HG03097 (cell line): ENCODE measurements at regions not wholly inside any gene's neighbourhood (a gene's known extent, or its start where the extent isn't known, plus 50 kb on each side); places are given as distances from the start of the nearest gene placed in this dataset.
"Not testable (repeated sequence)": the region's sequence is repeated elsewhere in the genome, so short reads cannot be mapped to it uniquely, and the experiment has no call there.

Experiments used
- ATAC-seq: cut with Tn5 transposase; IDR thresholded peaks from one replicate; pipeline ENCODE4 v1.9.1; 2021; ENCODE audit not compliant: unreplicated experiment, low FRiP score

- ATAC-seq = no peak
Measured at GRCh38 chr6:15109338-15110090, 136.4 kb upstream of the JARID2 start.

DNA sequence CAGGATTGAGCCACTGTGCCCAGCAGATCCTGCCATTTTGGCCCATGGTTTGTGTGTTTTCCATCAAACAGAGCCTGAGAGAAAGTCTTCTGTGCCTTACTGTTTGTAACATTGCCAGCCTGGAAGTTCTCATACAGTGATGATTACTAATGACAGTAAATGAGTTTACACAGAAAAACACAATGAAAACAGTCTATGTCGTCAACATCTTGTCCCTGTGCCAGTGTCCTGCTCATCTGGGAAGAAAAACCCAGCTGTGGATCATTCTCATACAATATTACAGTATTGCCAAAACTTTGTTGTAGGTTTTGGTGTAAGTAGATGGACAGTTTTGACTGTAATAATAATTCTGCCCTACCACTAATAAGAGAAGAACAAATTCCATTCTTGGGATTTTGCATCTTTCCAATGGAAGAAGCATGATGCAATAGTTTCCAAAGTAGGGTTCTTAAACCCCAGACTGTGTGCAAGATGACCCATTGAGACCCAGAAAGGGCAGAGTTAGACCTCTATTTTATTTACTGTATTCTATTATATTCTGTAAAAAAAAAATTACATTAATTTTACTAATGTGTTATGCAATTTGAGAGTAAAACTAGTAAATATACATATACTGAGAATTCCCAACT, 135.0 kb upstream of the JARID2 start:
- ATAC-seq = no peak

DNA sequence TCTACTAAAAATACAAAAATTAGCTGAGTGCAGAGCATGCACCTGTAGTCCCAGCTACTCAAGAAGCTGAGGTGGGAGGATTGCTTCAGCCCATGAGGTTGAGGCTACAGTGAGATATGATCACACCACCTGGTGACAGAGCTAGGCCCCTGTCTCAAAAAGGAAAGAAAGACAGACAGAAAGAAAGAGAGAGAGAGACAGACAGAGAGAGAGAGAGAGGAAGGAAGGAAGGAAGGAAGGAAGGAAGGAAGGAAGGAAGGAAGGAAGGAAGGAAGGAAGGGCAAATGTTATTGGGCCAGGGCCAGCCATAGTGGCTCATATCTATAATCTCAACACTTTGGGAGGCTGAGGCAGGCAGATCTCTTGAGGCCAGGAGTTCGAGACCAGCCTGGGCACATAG, 134.3 kb upstream of the JARID2 start:
- ATAC-seq = not testable (repeated sequence)

- no peak for ATAC-seq
Measured at GRCh38 chr6:15113587-15113986, 132.3 kb upstream of the JARID2 start.

- no peak for ATAC-seq
Measured at GRCh38 chr6:15114061-15114460, 131.8 kb upstream of the JARID2 start.

GRCh38 chr6:15116889-15117288, 129.0 kb upstream of the JARID2 start:
- no peak for ATAC-seq

DNA sequence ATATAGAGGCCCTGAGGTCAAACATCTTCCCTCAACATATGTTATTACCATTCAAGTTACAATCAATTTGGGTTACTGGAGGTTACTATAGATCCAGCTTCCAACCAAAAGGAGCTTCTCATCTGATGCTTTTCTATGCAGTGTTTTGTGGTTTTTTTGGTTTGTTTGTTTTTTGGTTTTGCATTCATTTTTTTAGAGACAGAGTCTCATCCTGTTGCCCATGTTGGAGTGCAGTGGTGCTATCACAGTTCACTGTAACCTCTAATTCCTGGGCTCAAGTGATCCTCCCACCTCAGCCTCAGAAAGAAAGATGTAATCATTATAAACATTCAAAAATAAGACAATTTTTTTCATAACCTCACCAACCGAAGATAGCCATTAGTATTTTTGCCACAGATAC, 124.4 kb upstream of the JARID2 start:
- ATAC-seq = no peak

- ATAC-seq = no peak
Measured at GRCh38 chr6:15121977-15122550, 123.8 kb upstream of the JARID2 start.

DNA sequence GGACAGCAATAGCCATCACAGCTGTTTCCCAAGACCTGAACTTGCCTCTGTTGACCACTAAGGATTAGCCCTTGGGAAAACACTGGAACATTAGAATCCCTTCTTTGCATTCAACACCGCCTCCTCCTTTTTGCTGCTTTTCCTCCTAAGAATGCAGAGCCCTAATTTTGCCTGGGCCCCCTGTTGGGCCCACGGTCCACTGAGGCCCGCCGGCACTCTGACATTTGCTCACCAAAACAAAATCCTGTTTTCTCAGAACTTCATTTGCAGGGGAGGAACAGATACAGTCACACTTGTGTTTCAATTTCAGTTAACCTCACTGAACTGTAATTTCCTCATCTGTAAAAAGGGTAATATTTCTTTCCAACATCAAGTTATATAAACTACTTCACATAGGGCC, 116.0 kb upstream of the JARID2 start:
- ATAC-seq = no peak

DNA sequence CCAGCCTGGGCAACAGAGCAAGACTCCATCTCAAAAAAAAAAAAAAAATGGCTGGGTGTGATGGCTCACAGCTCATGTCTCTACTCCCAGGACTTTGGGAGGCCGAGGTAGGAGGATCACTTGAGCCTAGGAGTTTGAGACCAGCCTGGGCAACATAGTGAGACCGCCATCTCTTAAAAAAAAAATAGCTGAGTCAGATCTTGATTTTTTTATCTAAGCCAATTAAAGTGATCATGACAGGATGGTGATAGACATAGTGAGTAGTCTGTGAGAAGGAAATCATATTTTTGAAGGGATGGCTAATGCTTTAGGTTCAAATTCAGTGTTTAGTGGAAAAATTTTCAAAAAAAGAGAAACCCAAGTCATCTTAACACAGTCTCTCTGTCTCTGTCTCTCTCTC, 114.6 kb upstream of the JARID2 start:
- no peak for ATAC-seq

DNA sequence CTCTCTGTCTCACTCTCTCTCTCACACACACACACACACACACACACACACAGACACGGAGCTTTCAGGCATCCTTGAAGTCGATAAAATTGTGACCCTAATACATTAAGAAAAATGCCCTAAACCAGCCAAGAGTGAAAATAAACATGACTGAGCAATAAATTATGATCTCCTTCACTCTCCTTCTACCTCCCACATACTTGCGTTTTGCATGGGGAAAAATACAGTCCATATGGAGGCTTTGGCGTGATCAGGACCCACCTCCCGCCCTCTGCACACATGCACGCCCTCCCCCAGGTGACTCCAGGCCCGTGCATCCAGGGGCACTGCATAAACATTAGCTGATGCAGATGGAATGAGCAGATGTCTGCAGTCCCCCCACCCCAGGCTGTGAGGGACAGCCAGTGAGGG, 114.2 kb upstream of the JARID2 start:
- ATAC-seq = no peak

DNA sequence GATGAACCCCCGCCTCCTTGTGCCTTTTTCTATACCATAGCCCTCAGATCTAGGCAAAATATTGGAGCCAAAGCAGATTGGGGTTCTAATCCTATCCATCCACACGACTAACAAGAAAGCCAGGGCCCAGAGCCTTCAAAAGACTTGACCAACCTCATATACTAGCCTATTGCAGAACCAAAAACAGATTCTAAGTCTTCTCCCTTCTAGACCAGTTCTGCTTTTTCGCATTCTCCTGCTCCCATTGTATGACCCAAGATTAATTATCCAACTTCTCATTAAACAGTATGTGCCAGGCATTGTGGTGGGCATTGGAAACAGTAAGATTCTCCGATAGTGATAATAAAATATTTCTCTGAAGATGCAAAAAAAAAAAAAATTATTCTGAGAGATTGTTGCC, 113.7 kb upstream of the JARID2 start:
- no peak for ATAC-seq

DNA sequence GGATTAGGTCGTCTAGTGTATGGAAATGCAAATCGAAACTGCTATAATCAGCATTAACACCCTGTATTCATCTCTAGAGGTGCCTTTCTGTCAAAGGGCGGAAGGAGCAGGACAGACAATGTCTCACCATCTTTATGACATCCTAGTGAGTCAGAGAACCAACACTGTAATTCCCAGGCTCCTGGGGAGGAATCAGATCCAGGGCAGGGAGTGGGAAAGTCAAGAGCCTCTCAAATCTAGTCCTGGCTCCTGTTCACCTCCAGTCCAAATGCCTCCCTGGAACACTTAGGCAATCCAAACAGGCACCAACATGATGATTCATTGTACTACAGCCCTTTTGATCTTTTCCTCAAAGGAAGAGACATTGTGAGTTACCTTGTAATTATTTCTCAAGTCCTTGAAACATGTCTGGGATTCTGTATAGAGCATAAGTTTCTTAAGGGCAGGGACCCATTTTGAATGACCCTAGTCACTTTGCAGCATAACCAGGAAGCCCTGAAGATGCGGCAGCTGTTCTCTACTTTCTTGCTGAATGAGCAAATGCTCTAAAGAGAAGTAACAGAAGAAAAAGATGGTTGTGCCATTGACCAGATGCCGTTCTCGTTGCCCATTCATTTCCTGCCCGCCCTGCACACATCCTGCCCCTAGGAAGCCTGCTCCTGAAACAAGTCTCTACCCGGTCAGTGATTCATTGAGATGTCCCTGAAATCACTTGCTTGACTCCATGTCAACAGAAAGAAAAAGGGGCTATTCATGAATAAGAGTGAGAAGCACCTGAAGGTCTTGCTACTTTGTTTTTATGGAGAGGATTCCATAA, 112.8 kb upstream of the JARID2 start:
- ATAC-seq = no peak

DNA sequence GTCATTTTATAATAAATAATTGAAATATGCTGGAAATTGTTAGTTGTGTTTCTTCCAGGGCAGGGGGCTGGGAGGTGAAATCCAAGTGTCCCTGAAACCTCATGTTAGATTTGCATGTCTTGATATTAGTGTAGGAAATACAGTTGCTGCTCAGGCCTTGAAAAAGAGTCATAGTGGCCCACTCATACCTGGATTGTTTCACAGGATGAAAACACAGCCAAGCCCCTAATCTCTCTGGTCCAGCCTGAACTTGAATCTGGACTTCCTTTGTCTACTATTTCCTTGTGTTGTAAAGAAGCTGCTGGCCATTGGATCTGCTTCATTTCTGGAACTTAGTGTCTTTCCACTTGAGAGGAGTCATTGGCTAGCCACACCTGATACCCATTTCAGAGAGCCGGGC, 108.8 kb upstream of the JARID2 start:
- ATAC-seq = no peak

DNA sequence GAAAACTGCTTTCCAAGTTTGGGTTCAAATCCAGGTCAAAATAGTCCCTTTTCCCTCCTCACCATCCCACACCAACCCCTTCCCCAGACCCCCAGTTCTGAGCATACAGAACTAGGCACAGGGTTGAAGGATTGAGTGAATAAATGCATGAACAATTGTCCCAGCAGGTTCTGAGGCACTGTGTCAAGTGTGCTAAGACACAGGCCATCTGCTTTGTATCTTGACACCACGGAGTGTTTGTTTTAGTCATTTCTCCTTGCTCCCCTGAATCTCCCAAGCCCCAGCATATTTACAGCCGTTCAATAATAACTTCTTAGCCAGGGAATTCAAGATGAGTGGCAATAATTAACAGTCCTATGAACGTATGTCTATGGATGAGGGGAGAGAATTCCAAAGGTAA, 102.8 kb upstream of the JARID2 start:
- ATAC-seq = no peak

DNA sequence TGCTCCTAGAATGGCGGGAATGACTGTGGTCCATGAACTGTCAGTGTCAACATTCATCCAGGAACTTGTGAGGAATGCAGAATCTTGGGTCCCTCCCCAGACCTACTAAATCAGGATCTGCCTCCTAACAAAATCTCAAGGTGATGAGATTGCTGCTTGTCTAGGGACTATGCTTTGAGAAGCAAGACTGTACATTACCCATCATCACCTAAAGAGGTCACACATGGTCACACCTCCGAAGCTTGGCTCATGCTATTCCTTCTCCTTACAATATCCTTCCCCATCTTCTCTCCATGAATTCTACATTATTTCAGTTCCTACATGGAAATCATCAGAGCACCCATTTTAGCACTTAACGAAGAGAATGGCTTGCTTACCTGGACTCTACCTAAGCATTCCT, 102.3 kb upstream of the JARID2 start:
- no peak for ATAC-seq

DNA sequence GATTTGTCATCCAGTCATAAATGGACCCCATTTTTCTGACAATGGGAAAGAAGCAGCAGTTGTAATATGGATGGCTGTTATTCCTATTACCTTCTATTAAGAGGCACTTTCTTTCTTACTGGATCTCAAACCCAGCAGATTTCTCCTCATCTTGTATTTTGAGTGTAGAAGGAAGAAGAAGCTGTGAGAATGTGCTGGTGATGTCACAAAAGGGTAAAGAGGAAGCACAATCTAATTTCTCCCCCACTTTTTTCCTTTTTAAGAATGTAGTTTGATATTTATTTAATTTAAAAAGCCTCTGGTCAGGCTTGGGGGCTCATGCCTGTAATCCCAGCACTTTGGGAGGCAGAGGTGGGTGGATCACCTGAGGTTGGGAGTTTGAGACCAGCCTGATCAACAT, 100.0 kb upstream of the JARID2 start:
- no peak for ATAC-seq

DNA sequence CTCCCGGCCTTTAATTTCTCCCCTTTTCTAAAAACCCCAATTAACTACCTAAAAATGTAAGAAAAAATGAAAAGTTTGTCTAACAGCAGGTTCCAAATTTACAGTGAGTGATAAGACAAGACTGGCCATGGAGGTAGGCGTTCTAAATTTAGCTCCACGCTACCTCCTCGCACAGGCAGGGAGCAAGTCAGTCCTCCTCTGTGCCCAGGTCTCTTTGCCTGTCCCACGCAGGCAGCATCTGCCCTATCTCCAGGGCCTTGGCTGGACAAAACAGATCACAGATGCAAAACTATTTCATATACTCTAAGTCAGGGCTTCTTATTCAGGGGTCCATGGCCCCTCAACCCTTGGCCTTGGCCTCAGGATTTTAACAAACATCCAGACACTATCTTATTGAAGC, 98.0 kb upstream of the JARID2 start:
- no peak for ATAC-seq

- ATAC-seq = no peak
Measured at GRCh38 chr6:15148356-15148946, 97.4 kb upstream of the JARID2 start.

DNA sequence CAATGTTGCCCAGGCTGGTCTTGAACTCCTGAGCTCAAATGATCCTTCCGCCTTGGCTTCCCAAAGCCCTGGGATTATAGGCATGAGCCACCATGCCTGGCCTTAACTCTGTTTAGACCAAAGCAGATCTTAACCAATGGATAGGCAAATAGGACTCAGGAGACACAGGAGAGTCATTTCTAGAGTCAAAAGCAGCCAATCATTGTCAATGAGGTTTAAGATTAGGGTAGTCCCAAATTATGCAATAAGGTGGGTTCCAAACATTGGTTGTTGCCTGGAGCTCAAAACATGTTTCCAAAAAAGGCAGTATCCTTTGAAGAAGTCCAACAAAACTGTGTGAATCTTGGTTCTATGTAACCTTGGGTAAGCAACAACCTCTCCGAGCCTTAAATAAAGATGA, 95.7 kb upstream of the JARID2 start:
- no peak for ATAC-seq

- ATAC-seq = no peak
Measured at GRCh38 chr6:15152700-15153099, 93.2 kb upstream of the JARID2 start.
